ENCODE measurements at regions not wholly inside any gene's neighbourhood (a gene's known extent, or its start where the extent isn't known, plus 50 kb on each side); places are given as distances from the start of the nearest gene placed in this dataset.
"Not testable (repeated sequence)": the region's sequence is repeated elsewhere in the genome, so short reads cannot be mapped to it uniquely, and the experiment has no call there.

GRCh38 chr4:85018983-85019382, 52.5 kb upstream of the WDFY3 start:
- DNase-seq, result no peak

- DNase-seq, result no peak
Measured at GRCh38 chr4:85019411-85019810, 52.9 kb upstream of the WDFY3 start.

- DNase-seq, result no peak
Measured at GRCh38 chr4:85024671-85025070, 58.2 kb upstream of the WDFY3 start.

- peak; percentile 67 for DNase-seq
Measured at GRCh38 chr4:85028910-85029309, 62.4 kb upstream of the WDFY3 start.

GRCh38 chr4:85029453-85029852, 63.0 kb upstream of the WDFY3 start:
- no peak for DNase-seq

GRCh38 chr4:85030156-85030555, 63.7 kb upstream of the WDFY3 start:
- no peak for DNase-seq

GRCh38 chr4:85033838-85034237, 67.3 kb upstream of the WDFY3 start:
- not testable (repeated sequence) for DNase-seq

- DNase-seq, result peak; percentile 81
Measured at GRCh38 chr4:85039526-85039925, 73.0 kb upstream of the WDFY3 start.

- not testable (repeated sequence) for DNase-seq
Measured at GRCh38 chr4:85043812-85044496, 77.5 kb upstream of the WDFY3 start.

GRCh38 chr4:85050736-85051135, 84.2 kb upstream of the WDFY3 start:
- no peak for DNase-seq

GRCh38 chr4:85051526-85051925, 85.0 kb upstream of the WDFY3 start:
- DNase-seq, result no peak

- DNase-seq, result not testable (repeated sequence)
Measured at GRCh38 chr4:85054925-85055324, 88.4 kb upstream of the WDFY3 start.

GRCh38 chr4:85058551-85058950, 92.1 kb upstream of the WDFY3 start:
- peak; percentile 7 for DNase-seq

GRCh38 chr4:85061974-85062373, 95.5 kb upstream of the WDFY3 start:
- no peak for DNase-seq

GRCh38 chr4:85062466-85062865, 96.0 kb upstream of the WDFY3 start:
- DNase-seq, result no peak

- DNase-seq, result peak; percentile 17
Measured at GRCh38 chr4:85067342-85067741, 100.9 kb upstream of the WDFY3 start.

GRCh38 chr4:85078016-85078415, 111.5 kb upstream of the WDFY3 start:
- peak; percentile 8 for DNase-seq

GRCh38 chr4:85081196-85081595, 114.7 kb upstream of the WDFY3 start:
- DNase-seq, result no peak

GRCh38 chr4:85084371-85085094, 118.0 kb upstream of the WDFY3 start:
- DNase-seq, result peak; percentile 66

GRCh38 chr4:85086721-85087120, 120.2 kb upstream of the WDFY3 start:
- no peak for DNase-seq

- no peak for DNase-seq
Measured at GRCh38 chr4:85092536-85092935, 126.0 kb upstream of the WDFY3 start.

- DNase-seq, result no peak
Measured at GRCh38 chr4:85092943-85093342, 126.5 kb upstream of the WDFY3 start.

- no peak for DNase-seq
Measured at GRCh38 chr4:85094735-85095134, 128.2 kb upstream of the WDFY3 start.

GRCh38 chr4:85102606-85103005, 136.1 kb upstream of the WDFY3 start:
- DNase-seq, result peak; percentile 79

- DNase-seq, result no peak
Measured at GRCh38 chr4:85106166-85106565, 139.7 kb upstream of the WDFY3 start.
